ENCODE measurements at regions not wholly inside any gene's neighbourhood (a gene's known extent, or its start where the extent isn't known, plus 50 kb on each side); places are given as distances from the start of the nearest gene placed in this dataset.
"Not testable (repeated sequence)": the region's sequence is repeated elsewhere in the genome, so short reads cannot be mapped to it uniquely, and the experiment has no call there.

DNA sequence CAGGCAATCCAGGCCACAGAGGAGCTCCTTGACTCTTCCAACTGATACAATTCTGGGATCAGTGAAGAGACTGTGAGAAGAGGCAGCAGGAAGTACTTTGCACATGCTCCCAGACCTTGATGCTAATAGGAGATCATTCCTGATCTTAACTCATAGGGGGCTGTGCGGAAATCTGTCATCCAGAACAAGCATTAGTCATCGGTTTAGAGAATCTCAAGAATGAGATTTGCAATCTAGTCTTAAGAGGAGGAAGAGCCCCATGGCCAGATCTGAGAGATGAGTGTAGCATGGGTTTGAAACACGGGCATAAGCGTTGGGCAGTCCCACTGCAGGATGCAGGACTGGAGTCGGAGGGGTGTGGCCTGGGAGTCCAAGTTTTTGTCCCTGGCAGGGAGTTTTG, 1081.1 kb downstream of the NAALADL2 start:
- Mint-ChIP-seq H3K36me3 (ENCODE audit: low read depth) (no peaks in the 10 kb centered on the region), H3K4me3 (no peak overlapping the region)

DNA sequence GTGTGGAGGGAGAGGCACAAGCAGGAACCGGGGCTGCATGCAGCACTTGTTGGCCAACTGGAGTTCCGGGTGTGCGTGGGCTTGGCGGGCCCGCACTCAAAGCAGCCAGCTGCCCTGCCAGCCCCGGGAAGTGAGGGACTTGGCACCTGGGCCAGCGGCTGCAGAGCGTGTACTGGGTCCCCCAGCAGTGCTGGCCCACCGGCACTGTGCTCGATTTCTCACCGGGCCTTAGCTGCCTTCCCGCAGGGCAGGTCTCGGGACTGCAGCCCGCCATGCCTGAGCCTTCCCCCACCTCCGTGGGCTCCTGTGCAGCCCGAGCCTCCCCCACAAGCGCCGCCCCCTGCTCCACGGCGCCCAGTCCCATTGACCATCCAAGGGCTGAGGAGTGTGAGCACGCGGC, 1078.2 kb downstream of the NAALADL2 start:
- POLR2A ChIA-PET, H3K27me3 Mint-ChIP-seq: not testable (repeated sequence)

More for the DNA sequence above, 1081.1 kb downstream of the NAALADL2 start:
- CTCF ChIA-PET, result no interaction called here
- no peaks in the 10 kb centered on the region for H3K4me1 Mint-ChIP-seq
- H3K27ac Mint-ChIP-seq, result no peak overlapping the region
- H3K9me3 Mint-ChIP-seq, result peaks cover 16% of the 10 kb centered on the region
- DNase-seq, result no peak
- POLR2A ChIA-PET, result no interaction called here
- H3K27me3 Mint-ChIP-seq, result no peaks in the 10 kb centered on the region

DNA sequence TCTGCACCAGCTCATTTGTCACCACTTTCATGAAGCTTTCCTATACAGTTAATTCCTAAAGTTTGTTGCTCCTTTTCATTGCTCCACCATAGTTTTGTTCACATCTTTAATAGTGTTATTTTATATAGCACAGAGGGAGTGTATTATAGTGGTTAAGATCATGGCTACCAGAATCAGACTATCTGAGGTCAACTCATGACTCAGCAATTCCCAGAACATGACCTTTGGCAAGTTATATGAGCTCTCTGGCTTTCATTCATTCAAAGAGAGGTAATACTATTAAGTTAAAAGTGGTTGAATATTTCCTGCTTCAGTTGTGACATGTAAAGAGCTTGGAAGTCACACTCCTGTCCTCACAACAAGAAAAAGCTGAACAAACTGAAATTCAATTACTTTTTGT, 1073.5 kb downstream of the NAALADL2 start:
- Mint-ChIP-seq H3K4me3 (no peak overlapping the region), H3K27me3 (no peaks in the 10 kb centered on the region), H3K27ac (no peak overlapping the region), H3K36me3 (ENCODE audit: low read depth) (no peaks in the 10 kb centered on the region), H3K9me3 (no peaks in the 10 kb centered on the region), H3K4me1 (no peaks in the 10 kb centered on the region)
- ChIA-PET CTCF (no interaction called here), POLR2A (no interaction called here)
- no peak for DNase-seq

More for the DNA sequence above, 1078.2 kb downstream of the NAALADL2 start:
- H3K27ac Mint-ChIP-seq; DNase-seq; CTCF ChIA-PET; H3K4me1 Mint-ChIP-seq; H3K36me3 Mint-ChIP-seq (ENCODE audit: low read depth); H3K9me3 Mint-ChIP-seq; H3K4me3 Mint-ChIP-seq: not testable (repeated sequence)

DNA sequence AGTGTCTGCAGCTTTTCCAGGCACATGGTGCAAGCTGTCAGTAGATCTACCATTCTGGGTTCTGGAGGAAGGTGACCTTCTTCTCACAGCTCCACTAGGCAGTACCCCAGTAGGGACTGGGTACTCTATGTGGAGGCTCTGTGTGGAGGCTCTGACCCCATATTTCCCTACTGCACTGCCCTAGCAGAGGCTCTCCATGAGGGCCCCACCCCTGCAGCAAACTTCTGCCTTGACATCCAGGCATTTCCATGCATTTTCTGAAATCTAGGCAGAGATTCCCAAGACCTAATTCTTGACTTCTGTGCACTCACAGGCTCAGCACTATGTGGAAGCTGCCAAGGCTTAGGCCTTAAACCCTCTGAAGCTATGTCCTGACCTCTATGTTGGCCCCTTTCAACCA, 1060.0 kb downstream of the NAALADL2 start:
- H3K27ac Mint-ChIP-seq, result no peak overlapping the region
- ChIA-PET POLR2A (no interaction called here), CTCF (no interaction called here)
- H3K9me3 Mint-ChIP-seq, result peaks cover 8% of the 10 kb centered on the region
- H3K27me3 Mint-ChIP-seq, result no peaks in the 10 kb centered on the region
- no peak for DNase-seq
- H3K4me1 Mint-ChIP-seq, result no peaks in the 10 kb centered on the region
- no peak overlapping the region for H3K4me3 Mint-ChIP-seq
- H3K36me3 Mint-ChIP-seq (ENCODE audit: low read depth), result no peaks in the 10 kb centered on the region

DNA sequence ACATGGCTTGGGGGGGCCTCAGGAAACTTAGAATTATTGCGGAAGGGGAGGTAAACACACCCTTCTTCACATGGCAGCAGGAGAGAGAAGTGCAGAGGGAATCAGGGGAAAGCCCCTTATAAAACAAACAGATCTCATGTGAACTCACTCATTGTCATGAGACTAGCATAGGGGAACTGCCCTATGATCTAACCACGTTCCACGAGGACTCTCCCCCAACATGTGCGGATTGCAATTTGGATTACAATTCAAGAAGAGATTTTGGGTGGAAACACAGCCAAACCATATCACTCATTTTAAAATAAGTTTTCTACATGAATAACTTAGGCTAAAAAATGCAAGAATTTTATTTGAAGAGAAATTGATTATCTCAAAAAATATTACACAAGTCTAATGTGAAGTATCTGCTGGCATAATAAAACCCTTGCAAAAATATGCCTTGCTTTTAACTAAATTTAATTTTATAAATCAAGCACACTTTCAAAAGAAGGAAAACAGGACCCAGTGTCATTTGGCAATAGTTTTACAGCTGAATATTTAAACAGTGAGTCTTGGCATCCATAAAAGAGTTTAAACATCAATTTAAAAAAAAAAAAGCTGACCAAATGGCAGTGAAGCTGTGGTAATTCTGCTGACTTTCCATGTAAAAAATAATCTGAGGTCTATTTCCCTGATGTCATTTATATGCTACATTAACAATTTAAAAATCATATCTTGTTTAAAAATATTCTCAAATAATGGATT, 1057.2 kb downstream of the NAALADL2 start:
- no peaks in the 10 kb centered on the region for H3K36me3 Mint-ChIP-seq (ENCODE audit: low read depth)
- no peak overlapping the region for H3K27ac Mint-ChIP-seq
- no peak for DNase-seq
- H3K9me3 Mint-ChIP-seq, result peaks cover 8% of the 10 kb centered on the region
- ChIA-PET CTCF (no interaction called here), POLR2A (no interaction called here)
- H3K27me3 Mint-ChIP-seq, result no peaks in the 10 kb centered on the region
- H3K4me1 Mint-ChIP-seq, result no peaks in the 10 kb centered on the region
- no peak overlapping the region for H3K4me3 Mint-ChIP-seq

DNA sequence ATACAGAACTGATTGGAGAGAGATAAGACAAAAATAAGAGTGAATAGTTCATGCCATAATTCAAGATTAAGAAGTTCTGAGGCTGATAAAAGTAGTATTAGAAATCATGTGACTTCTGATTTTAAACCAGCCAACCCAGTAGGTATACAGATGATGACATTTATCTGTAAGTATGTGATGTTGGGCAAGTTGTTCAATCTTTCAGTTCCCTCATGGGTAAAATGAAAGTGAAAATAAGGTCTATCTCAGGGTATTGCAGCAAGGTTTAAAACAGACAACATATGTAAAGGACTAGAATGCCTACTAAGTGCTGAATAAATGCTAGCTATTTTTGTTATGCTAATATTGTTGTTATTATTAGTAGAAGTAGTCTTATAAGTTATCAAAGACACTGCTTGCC, 1055.7 kb downstream of the NAALADL2 start:
- ChIA-PET POLR2A (no interaction called here), CTCF (no interaction called here)
- Mint-ChIP-seq H3K4me1 (no peaks in the 10 kb centered on the region), H3K27me3 (no peaks in the 10 kb centered on the region), H3K4me3 (no peak overlapping the region), H3K36me3 (ENCODE audit: low read depth) (no peaks in the 10 kb centered on the region), H3K27ac (no peak overlapping the region), H3K9me3 (peaks cover 6% of the 10 kb centered on the region)
- DNase-seq, result no peak

DNA sequence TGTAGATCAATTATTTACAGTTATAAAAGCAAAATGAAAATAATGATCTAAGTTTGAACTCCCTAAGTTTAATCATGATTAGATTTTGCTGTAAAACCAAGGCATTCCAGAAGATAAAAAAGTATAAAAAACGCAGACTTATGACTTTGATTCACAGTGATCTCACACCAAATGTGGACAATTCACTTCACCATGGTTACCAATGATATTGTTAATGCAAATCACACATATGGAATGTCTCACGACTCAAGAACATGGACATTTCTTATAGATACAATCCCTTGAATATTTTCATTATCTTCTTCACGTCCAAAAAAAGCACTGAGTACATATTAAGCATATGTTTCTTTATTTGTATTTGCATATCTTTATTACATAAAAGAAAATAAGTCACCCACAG, 1054.2 kb downstream of the NAALADL2 start:
- Mint-ChIP-seq H3K9me3 (peaks cover 5% of the 10 kb centered on the region), H3K36me3 (ENCODE audit: low read depth) (no peaks in the 10 kb centered on the region), H3K4me3 (no peak overlapping the region), H3K27ac (no peak overlapping the region), H3K27me3 (no peaks in the 10 kb centered on the region), H3K4me1 (no peaks in the 10 kb centered on the region)
- ChIA-PET CTCF (no interaction called here), POLR2A (no interaction called here)
- no peak for DNase-seq

DNA sequence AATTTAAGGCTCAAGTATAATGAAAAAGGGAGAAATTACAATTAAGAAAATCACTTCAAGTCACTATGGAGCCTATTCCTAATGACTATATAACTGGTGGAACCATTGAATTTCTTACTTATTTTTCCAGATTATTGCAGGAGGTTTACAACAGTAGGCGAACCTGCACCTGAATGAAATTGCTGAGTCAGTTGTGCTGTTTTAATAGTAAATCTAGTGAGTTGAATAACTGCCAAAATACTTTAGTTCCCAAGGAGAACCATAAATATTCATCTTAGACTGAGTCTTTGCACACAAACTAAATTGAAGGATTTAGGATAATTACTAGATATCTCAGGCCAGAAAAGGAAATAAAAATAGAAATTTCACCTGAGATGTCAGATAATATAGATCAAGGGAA, 1052.8 kb downstream of the NAALADL2 start:
- H3K4me3 Mint-ChIP-seq, result no peak overlapping the region
- no peaks in the 10 kb centered on the region for H3K27me3 Mint-ChIP-seq
- no peaks in the 10 kb centered on the region for H3K4me1 Mint-ChIP-seq
- H3K27ac Mint-ChIP-seq, result no peak overlapping the region
- peaks cover 5% of the 10 kb centered on the region for H3K9me3 Mint-ChIP-seq
- ChIA-PET CTCF (no interaction called here), POLR2A (no interaction called here)
- no peak for DNase-seq
- H3K36me3 Mint-ChIP-seq (ENCODE audit: low read depth), result no peaks in the 10 kb centered on the region

DNA sequence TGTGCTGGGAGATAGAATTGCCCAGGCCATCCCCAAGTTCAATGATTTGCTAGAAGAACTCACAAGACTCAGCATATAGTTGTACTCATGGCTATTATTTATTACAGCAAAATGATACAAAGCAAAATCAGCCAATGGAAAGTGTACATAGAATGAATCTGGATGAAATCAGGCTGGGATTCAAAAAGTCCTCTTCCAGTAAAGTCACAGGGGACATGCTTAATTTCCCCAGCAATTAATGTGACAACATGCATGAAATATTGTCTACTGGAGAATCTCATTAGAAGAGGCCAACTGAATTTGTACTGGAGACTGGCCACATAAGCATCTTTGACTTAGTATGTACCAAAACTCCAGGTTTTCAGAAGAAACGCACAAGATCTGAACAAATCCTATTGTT, 1043.1 kb downstream of the NAALADL2 start:
- POLR2A ChIA-PET, result no interaction called here
- no peak overlapping the region for H3K27ac Mint-ChIP-seq
- H3K4me3 Mint-ChIP-seq, result no peak overlapping the region
- CTCF ChIA-PET, result no interaction called here
- no peaks in the 10 kb centered on the region for H3K4me1 Mint-ChIP-seq
- H3K27me3 Mint-ChIP-seq, result no peaks in the 10 kb centered on the region
- peaks cover 3% of the 10 kb centered on the region for H3K9me3 Mint-ChIP-seq
- no peaks in the 10 kb centered on the region for H3K36me3 Mint-ChIP-seq (ENCODE audit: low read depth)
- no peak for DNase-seq

DNA sequence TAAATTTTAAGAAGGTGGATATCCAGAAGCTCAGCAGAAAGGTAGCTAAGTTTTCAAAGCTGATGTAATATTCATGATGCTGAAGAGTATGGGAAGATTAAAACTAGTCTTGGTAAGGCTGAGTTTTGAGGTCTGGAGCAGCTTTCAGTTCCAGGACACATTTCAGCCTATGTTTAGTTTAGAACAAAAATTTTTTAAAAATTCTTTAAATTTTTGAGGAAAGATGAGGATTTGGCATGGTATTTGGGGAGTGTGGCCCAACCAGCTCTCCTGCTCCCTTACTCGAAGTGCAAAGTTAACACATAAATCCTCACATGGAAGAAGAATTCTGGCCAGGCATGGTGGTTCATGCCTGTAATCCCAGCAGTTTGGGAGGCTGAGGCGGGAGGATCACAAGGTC, 1039.1 kb downstream of the NAALADL2 start:
- CTCF ChIA-PET, result interaction anchor here (0.6 kb wide), 1 partner anchor 39 kb away, joined by 3 read pairs; no protein-coding TSS in a partner anchor
- Mint-ChIP-seq H3K4me3 (no peak overlapping the region), H3K27me3 (no peaks in the 10 kb centered on the region), H3K36me3 (ENCODE audit: low read depth) (no peaks in the 10 kb centered on the region), H3K27ac (no peak overlapping the region), H3K4me1 (no peaks in the 10 kb centered on the region), H3K9me3 (peaks cover 3% of the 10 kb centered on the region)
- POLR2A ChIA-PET, result no interaction called here
- DNase-seq, result no peak

DNA sequence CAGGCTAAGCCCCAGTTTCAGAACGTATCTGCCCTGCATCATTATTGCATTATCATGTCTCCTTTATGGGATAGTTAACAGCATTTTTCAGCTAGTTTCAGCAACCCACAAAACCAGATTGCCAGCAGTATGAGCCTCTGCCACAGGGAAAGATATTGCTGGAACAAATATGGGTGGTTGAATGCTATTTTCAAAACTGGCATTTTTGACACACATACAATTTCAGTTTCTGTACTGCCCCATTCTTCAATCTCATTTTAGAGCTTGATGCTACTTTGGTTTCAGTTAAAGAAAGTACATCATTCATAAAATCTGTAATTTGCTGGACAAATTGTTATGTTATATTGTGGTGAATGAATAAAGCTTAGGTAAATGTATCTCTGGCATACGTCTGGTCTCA, 1037.5 kb downstream of the NAALADL2 start:
- no peaks in the 10 kb centered on the region for H3K27me3 Mint-ChIP-seq
- peaks cover 5% of the 10 kb centered on the region for H3K9me3 Mint-ChIP-seq
- H3K36me3 Mint-ChIP-seq (ENCODE audit: low read depth), result no peaks in the 10 kb centered on the region
- no peaks in the 10 kb centered on the region for H3K4me1 Mint-ChIP-seq
- ChIA-PET POLR2A (no interaction called here), CTCF (no interaction called here)
- no peak overlapping the region for H3K27ac Mint-ChIP-seq
- H3K4me3 Mint-ChIP-seq, result no peak overlapping the region
- no peak for DNase-seq

DNA sequence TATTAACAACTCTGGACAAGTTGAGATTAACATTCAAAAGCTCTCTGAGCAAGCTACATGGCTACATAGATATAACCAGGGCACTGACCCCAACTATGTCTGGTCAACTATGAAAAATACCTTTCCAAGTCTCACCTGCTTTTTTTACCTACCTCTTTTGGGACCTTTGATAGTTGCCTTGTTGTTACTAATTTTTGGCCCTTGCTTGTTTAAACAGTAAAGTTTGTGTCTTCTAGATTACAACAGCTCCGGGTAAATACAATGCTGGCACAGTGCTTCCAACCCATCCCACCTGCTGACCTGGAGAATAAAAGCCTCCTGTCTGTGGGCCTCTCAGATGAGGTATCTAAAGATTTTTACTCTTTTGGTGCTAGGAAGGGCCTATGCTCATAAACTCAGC, 1036.6 kb downstream of the NAALADL2 start:
- Mint-ChIP-seq H3K9me3 (peaks cover 5% of the 10 kb centered on the region), H3K27me3 (no peaks in the 10 kb centered on the region), H3K36me3 (ENCODE audit: low read depth) (no peaks in the 10 kb centered on the region), H3K27ac (no peak overlapping the region), H3K4me3 (no peak overlapping the region), H3K4me1 (no peaks in the 10 kb centered on the region)
- ChIA-PET CTCF (no interaction called here), POLR2A (no interaction called here)
- DNase-seq, result no peak

DNA sequence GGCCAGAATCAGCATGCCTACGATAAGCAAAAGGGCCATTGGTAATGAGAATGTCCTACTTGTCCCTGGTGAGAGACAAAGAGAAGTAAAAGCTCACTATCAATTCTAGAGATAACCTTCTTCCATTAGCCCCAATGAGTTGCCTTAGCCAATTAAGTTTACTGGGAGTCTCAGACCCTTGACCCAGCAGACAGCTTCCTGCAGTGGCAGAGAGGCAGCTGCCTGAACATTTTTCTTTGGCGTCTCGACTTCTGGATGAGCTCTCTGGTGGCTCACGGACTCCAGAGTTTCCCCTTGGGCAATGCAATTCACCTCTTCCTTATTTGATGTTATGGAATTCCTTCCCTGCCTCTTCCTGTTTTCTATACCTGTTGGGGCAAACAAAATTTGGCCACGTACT, 1034.4 kb downstream of the NAALADL2 start:
- no peak overlapping the region for H3K4me3 Mint-ChIP-seq
- H3K4me1 Mint-ChIP-seq, result no peaks in the 10 kb centered on the region
- POLR2A ChIA-PET, result no interaction called here
- H3K36me3 Mint-ChIP-seq (ENCODE audit: low read depth), result no peaks in the 10 kb centered on the region
- no peak for DNase-seq
- CTCF ChIA-PET, result no interaction called here
- H3K27me3 Mint-ChIP-seq, result no peaks in the 10 kb centered on the region
- H3K9me3 Mint-ChIP-seq, result peaks cover 5% of the 10 kb centered on the region
- no peak overlapping the region for H3K27ac Mint-ChIP-seq

DNA sequence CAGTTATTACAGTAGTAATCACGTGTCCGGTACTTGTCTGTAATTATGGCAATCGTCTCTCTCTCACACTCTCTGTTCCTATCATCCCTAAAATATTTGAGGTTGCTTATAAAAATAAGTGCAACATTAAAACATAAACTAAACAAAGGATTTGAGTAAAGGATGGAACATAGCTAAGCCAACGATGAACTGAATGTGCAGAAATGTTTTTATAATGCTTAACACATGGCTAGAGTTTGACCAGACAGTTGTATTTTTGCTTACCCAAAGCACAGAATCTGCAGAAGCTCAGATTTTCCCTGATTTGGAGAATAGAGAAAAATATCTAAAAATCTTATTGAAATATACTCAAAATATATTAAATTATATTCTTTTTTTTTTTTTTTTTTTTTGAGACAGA, 1030.9 kb downstream of the NAALADL2 start:
- peaks cover 5% of the 10 kb centered on the region for H3K9me3 Mint-ChIP-seq
- no peak overlapping the region for H3K4me3 Mint-ChIP-seq
- H3K27me3 Mint-ChIP-seq, result no peaks in the 10 kb centered on the region
- ChIA-PET CTCF (interaction anchor here (0.6 kb wide), 1 partner anchor 172 kb away, joined by 3 read pairs; no protein-coding TSS in a partner anchor), POLR2A (no interaction called here)
- no peaks in the 10 kb centered on the region for H3K36me3 Mint-ChIP-seq (ENCODE audit: low read depth)
- no peak overlapping the region for H3K27ac Mint-ChIP-seq
- H3K4me1 Mint-ChIP-seq, result no peaks in the 10 kb centered on the region
- no peak for DNase-seq

Data from activated CD4-positive, alpha-beta memory T cell treated with anti-CD3 and anti-CD28 coated beads, Interleukin-2, amount 10 ng/mL, durations not matched to agents 7 days and 5 days (primary cell).